SK-N-SH treated with all-trans-retinoic acid at 6 μM for 48 hours (cell line): ENCODE measurements at regions not wholly inside any gene's neighbourhood (a gene's known extent, or its start where the extent isn't known, plus 50 kb on each side); places are given as distances from the start of the nearest gene placed in this dataset.

ENCODE experiments used
- ATAC-seq: fragments of 200-7000 bp; cut with Tn5 transposase; 3 replicates; pipeline ENCODE4 v1.9.1; 2020; ENCODE audit warnings: mild to moderate bottlenecking, moderate library complexity
- ARNTL ChIP-seq: fragments of 450-650 bp; formaldehyde crosslinking; IDR thresholded peaks from 2 replicates; pipeline ENCODE4 v1.5.0; 2020; ENCODE audit warnings: low read depth, mild to moderate bottlenecking, moderate library complexity, borderline replicate concordance
- BACH2 ChIP-seq: fragments of 250-450 bp; sonication (Bioruptor Pico); IDR thresholded peaks from 2 replicates; pipeline ENCODE4 v1.9.0; 2021; ENCODE audit warnings: mild to moderate bottlenecking, borderline replicate concordance
- CREB5 ChIP-seq: fragments of 250-450 bp; sonication (Bioruptor Pico); IDR thresholded peaks from 2 replicates; pipeline ENCODE4 v1.5.1; 2020; ENCODE audit warnings: low read depth, mild to moderate bottlenecking, moderate library complexity
- CSRNP3 ChIP-seq: fragments of 250-450 bp; sonication (Bioruptor Pico); IDR thresholded peaks from 2 replicates; pipeline ENCODE4 v1.5.1; 2021; ENCODE audit warnings: mild to moderate bottlenecking, moderate library complexity
- ESRRG ChIP-seq: fragments of 250-450 bp; sonication (Bioruptor Pico); IDR thresholded peaks from 2 replicates; pipeline ENCODE4 v1.6.1; 2021; ENCODE audit warnings: mild to moderate bottlenecking
- GLIS3 ChIP-seq: fragments of 250-450 bp; sonication (Bioruptor Pico); IDR thresholded peaks from 2 replicates; pipeline ENCODE4 v1.5.0; 2020; ENCODE audit warnings: mild to moderate bottlenecking, moderate library complexity
- ISL1 ChIP-seq: fragments of 250-450 bp; sonication (Bioruptor Pico); IDR thresholded peaks from 2 replicates; pipeline ENCODE4 v2.1.2; 2022; ENCODE audit warnings: mild to moderate bottlenecking, moderate library complexity
- OSR1 ChIP-seq: fragments of 250-450 bp; sonication (Bioruptor Pico); IDR thresholded peaks from 2 replicates; pipeline ENCODE4 v1.8.0; 2022; ENCODE audit warnings: moderate library complexity, mild to moderate bottlenecking, inconsistent platforms
- POU6F1 ChIP-seq: fragments of 250-450 bp; sonication (Bioruptor Pico); IDR thresholded peaks from 2 replicates; pipeline ENCODE4 v1.8.0; 2021; ENCODE audit warnings: low read depth, mild to moderate bottlenecking, moderate library complexity, borderline replicate concordance
- PPARA ChIP-seq: fragments of 250-450 bp; sonication (Bioruptor Pico); IDR thresholded peaks from 2 replicates; pipeline ENCODE4 v1.5.0; 2020; ENCODE audit warnings: mild to moderate bottlenecking, borderline replicate concordance
- RARB ChIP-seq: fragments of 250-450 bp; sonication (Bioruptor Pico); IDR thresholded peaks from 2 replicates; pipeline ENCODE4 v1.8.0; 2021; ENCODE audit warnings: mild to moderate bottlenecking, moderate library complexity
- SNAI2 ChIP-seq: fragments of 250-450 bp; sonication (Bioruptor Pico); IDR thresholded peaks from 2 replicates; pipeline ENCODE4 v1.5.0; 2020; ENCODE audit warnings: mild to moderate bottlenecking, moderate library complexity
- TCF4 ChIP-seq: fragments of 250-450 bp; sonication (Bioruptor Pico); IDR thresholded peaks from 2 replicates; pipeline ENCODE4 v1.8.0; 2021; ENCODE audit warnings: mild to moderate bottlenecking, moderate library complexity, borderline replicate concordance
- TOX ChIP-seq: fragments of 250-450 bp; sonication (Bioruptor Pico); IDR thresholded peaks from 2 replicates; pipeline ENCODE4 v1.8.0; 2021; ENCODE audit warnings: mild to moderate bottlenecking, moderate library complexity, borderline replicate concordance
- TSHZ2 ChIP-seq: fragments of 250-450 bp; sonication (Bioruptor Pico); IDR thresholded peaks from 2 replicates; pipeline ENCODE4 v1.5.0; 2020; ENCODE audit warnings: mild to moderate bottlenecking, moderate library complexity
- ZC3H10 ChIP-seq: fragments of 250-450 bp; sonication (Bioruptor Pico); IDR thresholded peaks from 2 replicates; pipeline ENCODE4 v1.5.1; 2021; ENCODE audit warnings: mild to moderate bottlenecking, moderate library complexity
- ZFP3 ChIP-seq: fragments of 250-450 bp; sonication (Bioruptor Pico); IDR thresholded peaks from 2 replicates; pipeline ENCODE4 v1.5.0; 2020; ENCODE audit warnings: mild to moderate bottlenecking, moderate library complexity
- ZFP30 ChIP-seq: fragments of 450-650 bp; formaldehyde crosslinking; IDR thresholded peaks from 2 replicates; pipeline ENCODE4 v1.5.0; 2022; ENCODE audit warnings: mild to moderate bottlenecking, moderate library complexity
- ZNF565 ChIP-seq: fragments of 450-650 bp; formaldehyde crosslinking; conservative IDR thresholded peaks from 2 replicates; pipeline ENCODE4 v1.5.0; 2020; ENCODE audit warnings: low read depth, mild to moderate bottlenecking, moderate library complexity
- ZNF70 ChIP-seq: fragments of 450-650 bp; formaldehyde crosslinking; IDR thresholded peaks from 2 replicates; pipeline ENCODE4 v1.5.0; 2020; ENCODE audit warnings: mild to moderate bottlenecking, moderate library complexity
- ZNF8 ChIP-seq: fragments of 450-650 bp; formaldehyde crosslinking; IDR thresholded peaks from 2 replicates; pipeline ENCODE4 v1.5.0; 2020; ENCODE audit warnings: mild to moderate bottlenecking, moderate library complexity
- TF ChIP-seq, protein P1 (sequence below): fragments of 250-450 bp; sonication (Bioruptor Pico); IDR thresholded peaks from 2 replicates; pipeline ENCODE4 v1.8.0; 2020; ENCODE audit warnings: mild to moderate bottlenecking, moderate library complexity, borderline replicate concordance

DNA sequence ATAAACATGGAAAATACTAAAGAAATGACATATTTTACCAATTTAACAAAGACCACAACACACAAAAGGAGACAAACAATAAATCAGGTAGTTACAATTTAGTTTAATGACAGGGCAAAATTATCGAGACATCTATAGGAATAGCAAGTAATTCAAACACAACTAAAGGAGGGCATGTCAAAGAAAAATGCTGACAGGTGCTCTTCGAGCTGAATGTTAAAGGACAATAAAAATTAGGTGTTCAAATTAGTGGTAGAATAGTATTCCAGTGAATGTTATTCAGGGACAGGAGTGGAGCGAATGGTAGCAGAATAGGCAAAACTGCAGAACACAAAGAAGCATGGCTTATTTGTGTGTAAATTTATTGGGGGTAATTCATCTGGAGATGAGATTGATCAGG, 1004.3 kb upstream of the FBXO33 start:
- TF ChIP-seq ZNF8 (CRISPR knock-in tag) = no peak
- no peak for TF ChIP-seq RARB (CRISPR knock-in tag)
- ATAC-seq = no peak

DNA sequence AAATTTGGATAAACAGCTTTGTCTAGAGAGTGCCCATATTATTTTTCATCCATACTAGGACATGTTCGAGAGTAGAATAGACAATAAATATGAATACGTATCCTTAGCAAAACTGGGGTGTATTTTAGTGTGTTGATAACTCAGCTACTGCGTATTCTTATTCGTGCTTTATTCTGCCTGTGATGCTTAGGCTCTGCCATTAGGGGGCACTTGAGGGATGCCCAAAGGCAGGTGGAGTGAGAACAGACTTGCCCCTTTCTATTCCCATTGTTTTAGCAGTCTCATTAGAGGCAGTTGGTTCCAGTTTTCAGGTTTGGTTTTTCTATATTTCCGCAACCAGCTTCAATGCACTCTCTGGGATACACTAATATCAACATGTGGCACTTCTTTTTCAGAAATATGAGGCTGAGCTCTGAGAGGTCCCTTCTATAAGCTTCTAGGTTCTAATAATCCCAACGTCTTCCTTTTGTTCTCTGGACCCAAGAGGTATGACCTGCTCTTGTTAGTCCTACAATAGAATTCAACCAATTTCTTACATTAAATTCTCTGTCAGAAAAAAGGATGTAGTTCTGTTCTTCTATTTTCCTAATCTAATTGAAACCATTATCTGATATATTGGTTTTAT, 985.7 kb upstream of the FBXO33 start:
- no peak for TF ChIP-seq TOX
- TF ChIP-seq SNAI2 = no peak
- TF ChIP-seq OSR1 (CRISPR knock-in tag) = no peak
- no peak for TF ChIP-seq ARNTL (CRISPR knock-in tag)
- TF ChIP-seq POU6F1 = no peak
- TF ChIP-seq GLIS3 (CRISPR knock-in tag) = no peak
- TF ChIP-seq, protein P1, sequence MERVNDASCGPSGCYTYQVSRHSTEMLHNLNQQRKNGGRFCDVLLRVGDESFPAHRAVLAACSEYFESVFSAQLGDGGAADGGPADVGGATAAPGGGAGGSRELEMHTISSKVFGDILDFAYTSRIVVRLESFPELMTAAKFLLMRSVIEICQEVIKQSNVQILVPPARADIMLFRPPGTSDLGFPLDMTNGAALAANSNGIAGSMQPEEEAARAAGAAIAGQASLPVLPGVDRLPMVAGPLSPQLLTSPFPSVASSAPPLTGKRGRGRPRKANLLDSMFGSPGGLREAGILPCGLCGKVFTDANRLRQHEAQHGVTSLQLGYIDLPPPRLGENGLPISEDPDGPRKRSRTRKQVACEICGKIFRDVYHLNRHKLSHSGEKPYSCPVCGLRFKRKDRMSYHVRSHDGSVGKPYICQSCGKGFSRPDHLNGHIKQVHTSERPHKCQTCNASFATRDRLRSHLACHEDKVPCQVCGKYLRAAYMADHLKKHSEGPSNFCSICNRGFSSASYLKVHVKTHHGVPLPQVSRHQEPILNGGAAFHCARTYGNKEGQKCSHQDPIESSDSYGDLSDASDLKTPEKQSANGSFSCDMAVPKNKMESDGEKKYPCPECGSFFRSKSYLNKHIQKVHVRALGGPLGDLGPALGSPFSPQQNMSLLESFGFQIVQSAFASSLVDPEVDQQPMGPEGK (CRISPR knock-in tag) = no peak
- no peak for TF ChIP-seq TCF4
- no peak for TF ChIP-seq ZFP30 (CRISPR knock-in tag)
- no peak for TF ChIP-seq BACH2
- TF ChIP-seq ZNF8 (CRISPR knock-in tag) = no peak

DNA sequence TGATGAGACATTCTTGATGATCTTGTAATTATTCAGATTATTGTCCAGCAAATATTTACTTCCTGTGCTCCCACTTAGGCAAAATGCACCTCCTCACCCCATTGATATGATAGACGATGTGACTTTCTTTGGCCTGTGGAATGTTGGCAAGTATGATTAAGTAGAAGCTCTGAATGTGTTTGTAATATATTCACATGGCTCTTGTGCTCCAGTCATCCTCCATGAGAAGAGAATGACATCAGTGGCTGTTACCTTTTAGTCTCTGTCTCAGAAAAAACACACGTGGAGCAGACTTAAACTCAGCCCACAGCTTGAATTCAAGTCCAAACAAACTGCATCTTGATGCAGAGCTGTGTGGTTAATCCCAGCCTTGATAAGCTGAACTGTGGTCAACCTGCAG, 984.3 kb upstream of the FBXO33 start:
- no peak for TF ChIP-seq RARB (CRISPR knock-in tag)
- no peak for TF ChIP-seq ESRRG
- no peak for TF ChIP-seq TSHZ2 (CRISPR knock-in tag)
- no peak for TF ChIP-seq ZFP3 (CRISPR knock-in tag)
- TF ChIP-seq CREB5 (CRISPR knock-in tag) = no peak
- no peak for TF ChIP-seq PPARA
- TF ChIP-seq CSRNP3 (CRISPR knock-in tag) = no peak
- TF ChIP-seq SNAI2 = no peak
- no peak for TF ChIP-seq OSR1 (CRISPR knock-in tag)
- TF ChIP-seq TOX = no peak
- TF ChIP-seq ZNF565 (CRISPR knock-in tag) = no peak
- no peak for TF ChIP-seq ZC3H10 (CRISPR knock-in tag)
- no peak for TF ChIP-seq ZNF8 (CRISPR knock-in tag)
- no peak for TF ChIP-seq BACH2
- TF ChIP-seq, protein P1 (CRISPR knock-in tag) = no peak
- no peak for TF ChIP-seq ZNF70 (CRISPR knock-in tag)
- no peak for TF ChIP-seq ISL1
- TF ChIP-seq TCF4 = no peak
- ATAC-seq = no peak

More for the DNA sequence above, 985.7 kb upstream of the FBXO33 start:
- ATAC-seq = peak; percentile 82
